Erythroblast (primary cell): ENCODE measurements at regions not wholly inside any gene's neighbourhood (a gene's known extent, or its start where the extent isn't known, plus 50 kb on each side); places are given as distances from the start of the nearest gene placed in this dataset.

Experiments used
- GATA1 ChIP-seq: IDR thresholded peaks from 2 replicates; pipeline ENCODE4 v1.6.1; 2011; ENCODE audit warnings: low read depth, mild to moderate bottlenecking, control low read depth, low read length, moderate library complexity
- POLR2A ChIP-seq: IDR thresholded peaks from 2 replicates; pipeline ENCODE4 v1.6.1; 2011; ENCODE audit warnings: mild to moderate bottlenecking, low read length

DNA sequence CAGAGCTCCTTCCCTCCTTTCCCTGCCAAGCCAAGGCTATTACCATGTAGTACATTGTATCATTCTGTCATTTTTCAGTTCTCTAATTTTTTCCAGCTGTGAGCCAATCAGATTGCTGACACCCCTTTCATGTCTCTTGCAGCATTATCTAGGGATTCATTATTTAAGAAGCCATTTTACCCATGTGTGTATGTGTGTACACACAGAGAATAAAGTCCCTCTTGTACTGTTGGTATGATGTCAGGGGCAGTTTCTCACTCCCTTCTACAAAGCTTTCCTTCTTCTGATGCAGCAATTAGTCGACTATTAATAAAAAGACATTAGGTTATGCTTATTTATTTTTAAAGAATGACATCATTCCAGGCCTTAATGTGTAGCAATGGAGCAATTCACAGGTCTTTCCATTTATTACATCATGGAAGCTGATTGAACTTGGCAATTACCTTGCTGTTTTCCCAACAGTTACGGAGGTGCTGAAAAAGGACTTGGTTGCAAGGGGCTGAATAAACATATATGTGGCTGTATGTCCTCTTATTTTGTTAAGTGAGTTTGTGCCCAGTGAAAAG is 159.4 kb upstream of the HS3ST3A1 start:
- TF ChIP-seq POLR2A: no peak
- TF ChIP-seq GATA1: no peak
